D341Med (cell line): ENCODE measurements at regions not wholly inside any gene's neighbourhood (a gene's known extent, or its start where the extent isn't known, plus 50 kb on each side); places are given as distances from the start of the nearest gene placed in this dataset.
"Not testable (repeated sequence)": the region's sequence is repeated elsewhere in the genome, so short reads cannot be mapped to it uniquely, and the experiment has no call there.

Source experiments
- DNase-seq: peaks from one replicate; pipeline ENCODE4 v3.0.0; 2012; ENCODE audit warnings: low spot score

- no peak for DNase-seq
Measured at GRCh38 chr1:191788551-191788950, 369.7 kb upstream of the RGS18 start.

- no peak for DNase-seq
Measured at GRCh38 chr1:191798178-191798577, 360.1 kb upstream of the RGS18 start.

GRCh38 chr1:191804311-191804710 lies 354.0 kb upstream of the RGS18 start:
- no peak for DNase-seq

GRCh38 chr1:191813593-191813992 lies 344.7 kb upstream of the RGS18 start:
- not testable (repeated sequence) for DNase-seq

GRCh38 chr1:191818198-191818597 lies 340.1 kb upstream of the RGS18 start:
- DNase-seq: no peak

GRCh38 chr1:191831572-191831971 lies 326.7 kb upstream of the RGS18 start:
- DNase-seq: peak; percentile 33

DNA sequence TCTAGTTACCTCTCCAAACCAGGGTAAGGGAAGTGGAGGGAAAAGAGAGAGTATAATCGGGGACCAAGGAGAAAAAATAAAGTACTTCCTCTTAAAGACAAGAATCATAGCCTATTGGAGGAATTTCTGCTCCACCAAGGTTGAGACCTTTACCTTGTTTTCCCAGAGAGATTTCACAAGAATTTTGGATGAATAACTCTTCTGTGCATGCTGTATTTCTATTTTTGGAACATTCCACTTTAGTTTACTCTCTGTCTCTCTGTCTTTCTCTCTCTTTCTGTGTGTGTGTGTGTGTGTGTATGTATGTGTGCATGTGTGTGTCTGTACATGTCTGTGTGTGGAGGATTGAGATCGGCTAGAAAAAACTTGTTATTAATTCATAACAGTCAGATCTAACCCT lies 318.4 kb upstream of the RGS18 start:
- DNase-seq: no peak

GRCh38 chr1:191851799-191852595 lies 306.3 kb upstream of the RGS18 start:
- no peak for DNase-seq

DNA sequence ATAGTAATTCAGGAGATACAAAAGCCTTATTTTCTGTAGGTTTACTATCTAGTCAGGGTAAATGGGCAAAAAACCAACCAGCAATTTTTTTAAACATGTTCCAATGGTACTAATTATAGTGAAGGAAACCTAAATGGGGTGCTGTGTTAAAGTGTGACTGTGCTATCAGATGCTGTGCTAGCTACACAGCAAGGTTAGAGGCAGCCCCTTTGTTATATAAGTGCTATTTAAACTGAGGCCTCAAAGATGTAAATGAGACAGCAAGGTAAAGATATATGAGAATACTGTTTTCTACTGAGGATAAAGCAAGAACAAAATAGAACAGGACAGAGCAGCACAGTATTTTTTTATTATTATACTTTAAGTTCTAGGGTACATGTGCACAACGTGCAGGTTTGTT lies 305.4 kb upstream of the RGS18 start:
- no peak for DNase-seq

GRCh38 chr1:191857600-191857999 lies 300.7 kb upstream of the RGS18 start:
- no peak for DNase-seq

GRCh38 chr1:191865479-191865878 lies 292.8 kb upstream of the RGS18 start:
- DNase-seq: no peak

DNA sequence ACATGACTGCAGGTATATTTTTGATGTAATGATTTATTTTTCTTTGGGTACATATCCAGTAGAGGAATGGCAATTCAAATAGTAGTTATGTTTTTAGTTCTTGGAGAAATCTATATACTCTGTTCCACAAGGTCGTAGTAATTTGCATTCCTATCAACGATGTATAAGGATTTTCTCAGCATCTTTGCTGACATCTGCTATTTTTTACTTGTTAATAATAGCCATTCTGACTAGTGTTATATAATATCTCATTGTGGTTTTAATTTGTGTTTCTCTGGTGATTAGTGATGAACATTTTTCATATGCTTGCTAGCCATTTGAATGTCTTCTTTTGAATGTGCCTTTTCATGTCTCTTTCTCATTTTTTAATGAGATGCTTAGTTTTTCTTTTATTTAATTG lies 292.1 kb upstream of the RGS18 start:
- DNase-seq: no peak

- no peak for DNase-seq
Measured at GRCh38 chr1:191869790-191870312, 288.4 kb upstream of the RGS18 start.

DNA sequence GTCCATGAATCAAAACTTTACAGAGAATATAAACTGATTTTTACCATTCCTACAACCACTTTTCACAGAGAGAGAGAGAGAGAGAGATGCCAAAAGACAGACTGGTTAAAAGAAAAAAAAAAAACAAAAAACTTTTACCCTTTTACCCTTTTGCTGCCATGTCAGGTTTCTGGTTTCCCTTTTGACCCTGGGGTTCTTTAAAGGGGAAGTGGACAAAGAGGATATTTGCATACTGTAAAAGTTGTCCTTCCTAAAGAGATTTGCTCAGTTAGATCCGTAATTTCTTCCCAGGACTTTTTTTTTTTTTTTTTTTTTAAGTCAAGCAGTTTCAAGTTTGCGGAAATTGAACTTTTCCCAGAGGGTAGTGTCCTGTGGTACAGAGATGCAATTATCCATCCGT lies 287.8 kb upstream of the RGS18 start:
- no peak for DNase-seq

- no peak for DNase-seq
Measured at GRCh38 chr1:191875994-191876393, 282.3 kb upstream of the RGS18 start.

DNA sequence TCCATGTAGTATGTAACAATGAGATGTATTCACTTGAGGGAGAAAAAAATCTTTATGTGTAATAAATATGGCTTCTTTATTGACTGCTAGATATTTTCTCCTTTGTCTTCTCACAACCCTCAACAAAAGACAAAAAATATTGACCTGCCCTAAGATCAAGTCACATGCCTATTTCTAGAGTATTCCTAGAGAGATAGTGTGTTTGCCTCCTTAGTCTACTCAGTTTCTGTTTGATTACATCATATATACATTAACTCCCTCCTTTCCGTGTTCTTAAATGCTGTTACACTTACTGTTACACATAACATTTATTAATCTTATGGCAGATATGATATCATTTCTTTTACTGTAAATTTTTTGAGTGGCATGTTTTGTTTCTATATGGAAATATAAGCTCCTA lies 281.6 kb upstream of the RGS18 start:
- DNase-seq: no peak

DNA sequence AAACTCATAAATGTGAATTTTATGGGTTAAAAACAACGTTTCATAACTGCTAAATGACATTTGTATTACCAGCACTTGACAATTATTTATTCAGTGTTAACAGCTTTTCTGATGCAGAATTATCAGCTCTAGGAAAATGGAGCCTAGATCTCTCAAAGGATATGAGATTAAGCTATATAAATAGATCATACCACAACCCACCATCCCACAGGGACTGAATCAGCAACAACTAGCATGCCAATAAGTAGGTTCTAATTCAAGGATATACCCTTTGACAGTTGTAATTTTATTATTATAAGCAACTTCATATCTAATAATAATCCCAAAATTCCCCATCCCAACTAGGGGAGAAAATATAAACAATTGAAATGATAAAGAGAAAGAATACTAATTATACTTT lies 275.4 kb upstream of the RGS18 start:
- no peak for DNase-seq

DNA sequence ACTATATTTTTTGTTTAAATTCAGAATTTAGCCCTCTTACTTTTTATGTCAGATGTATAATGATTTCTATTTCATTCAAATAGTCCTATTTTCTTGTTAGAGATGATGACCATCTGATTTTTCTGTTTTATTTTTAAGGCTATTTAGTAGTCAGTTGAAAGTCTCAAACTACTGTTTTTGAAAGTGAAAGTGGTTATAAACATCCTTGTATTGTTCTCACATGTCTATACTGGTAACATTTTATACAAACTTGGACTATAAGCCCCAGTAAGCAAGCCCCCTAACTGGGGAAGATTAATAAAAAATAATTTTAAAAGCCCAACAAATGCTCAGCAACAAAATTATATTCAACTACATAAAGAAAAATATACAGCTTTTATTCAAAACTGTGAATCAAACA lies 271.3 kb upstream of the RGS18 start:
- DNase-seq: no peak

DNA sequence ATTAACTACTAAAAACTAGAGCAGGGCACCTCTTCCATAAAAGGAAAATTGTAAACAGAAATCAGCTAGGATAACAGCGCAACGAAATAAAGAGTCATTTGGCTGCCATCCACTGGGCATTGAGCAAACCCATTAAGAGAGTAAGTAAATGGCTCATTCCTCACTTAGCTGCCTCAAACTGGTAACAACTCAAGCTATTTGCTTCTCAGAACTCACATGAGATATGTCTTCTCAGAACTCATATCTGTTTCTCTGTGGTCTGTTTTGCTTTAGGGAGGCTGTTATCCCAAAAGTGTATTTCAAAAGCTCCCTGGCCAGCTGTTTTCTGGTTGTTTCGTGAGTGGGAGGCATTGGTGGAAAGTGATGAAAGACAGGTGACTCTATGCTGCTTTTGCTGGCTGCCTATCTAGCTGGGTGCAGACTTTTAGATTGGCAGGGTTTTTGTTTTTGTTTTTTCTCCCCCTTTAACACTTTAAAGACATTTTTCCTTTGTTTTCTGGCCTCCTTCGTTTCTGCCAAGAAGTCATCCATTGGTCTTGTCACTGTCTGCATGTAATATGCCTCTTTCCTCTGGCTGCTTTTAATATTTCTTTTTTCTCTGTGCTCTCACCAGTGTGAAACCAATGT lies 269.2 kb upstream of the RGS18 start:
- no peak for DNase-seq

- no peak for DNase-seq
Measured at GRCh38 chr1:191889623-191890003, 268.6 kb upstream of the RGS18 start.

GRCh38 chr1:191890433-191891088 lies 267.7 kb upstream of the RGS18 start:
- DNase-seq: no peak

DNA sequence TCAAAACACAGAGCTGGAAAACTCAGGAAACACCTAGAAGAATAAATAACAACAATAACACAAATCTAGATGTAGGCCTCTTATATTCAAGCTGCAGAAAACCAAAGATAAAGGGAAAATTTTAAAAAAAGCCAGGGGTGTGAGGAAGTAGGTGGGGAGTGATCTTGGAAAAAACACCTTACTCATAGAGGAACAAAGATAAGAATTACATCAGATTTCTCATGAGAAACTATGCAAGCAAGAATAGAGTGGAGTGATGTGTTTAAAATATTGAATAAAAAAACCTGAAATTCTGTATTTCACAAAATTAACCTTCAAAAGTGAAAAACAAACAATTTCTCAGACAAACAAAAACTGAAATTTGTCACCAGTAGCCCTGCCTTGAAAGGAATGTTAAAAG lies 265.5 kb upstream of the RGS18 start:
- no peak for DNase-seq

DNA sequence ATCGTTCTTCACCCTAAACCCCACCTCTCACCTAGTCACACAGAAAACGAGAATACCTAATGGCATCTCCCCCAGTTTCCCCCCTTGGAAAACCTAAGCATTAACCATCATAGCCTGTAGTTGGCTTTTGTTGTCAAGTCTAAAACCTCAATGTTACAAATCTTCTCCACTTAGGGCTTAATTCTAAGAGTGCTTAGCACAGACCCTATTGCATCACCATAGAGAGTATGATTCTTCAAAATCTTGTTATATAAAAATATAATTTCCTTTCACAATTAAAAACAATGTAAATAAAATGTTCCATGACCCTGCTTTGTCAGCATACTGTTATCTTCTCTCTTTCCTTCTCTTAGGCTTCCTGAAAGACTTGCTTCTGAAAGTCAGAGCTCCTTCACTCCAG lies 263.2 kb upstream of the RGS18 start:
- DNase-seq: no peak
